ENCODE measurements at regions not wholly inside any gene's neighbourhood (a gene's known extent, or its start where the extent isn't known, plus 50 kb on each side); places are given as distances from the start of the nearest gene placed in this dataset.

DNA sequence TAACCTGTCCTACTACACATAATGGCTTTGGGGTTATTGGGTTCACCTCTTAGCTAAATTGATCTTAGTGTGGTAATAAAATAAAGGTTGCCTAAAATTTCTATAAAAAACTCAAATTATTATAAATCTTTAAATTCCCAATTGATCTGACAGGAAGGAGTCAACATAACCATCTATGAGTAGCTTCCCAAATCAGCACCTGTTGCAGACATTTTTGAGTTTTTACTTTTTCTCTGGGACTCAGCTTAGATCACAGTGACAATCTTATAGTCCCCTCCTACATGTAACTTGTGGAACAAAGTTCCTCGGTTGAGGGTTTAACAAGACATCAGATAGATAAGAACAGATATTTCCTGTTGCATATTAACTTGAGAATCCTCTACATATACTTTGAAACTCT lies 601.0 kb downstream of the TUSC7 start:
- TF ChIP-seq SIN3A (IDR thresholded peaks at IDR 0.05; ENCODE audit: borderline replicate concordance, insufficient read depth, low read length) = no peak
- TF ChIP-seq, protein P1, sequence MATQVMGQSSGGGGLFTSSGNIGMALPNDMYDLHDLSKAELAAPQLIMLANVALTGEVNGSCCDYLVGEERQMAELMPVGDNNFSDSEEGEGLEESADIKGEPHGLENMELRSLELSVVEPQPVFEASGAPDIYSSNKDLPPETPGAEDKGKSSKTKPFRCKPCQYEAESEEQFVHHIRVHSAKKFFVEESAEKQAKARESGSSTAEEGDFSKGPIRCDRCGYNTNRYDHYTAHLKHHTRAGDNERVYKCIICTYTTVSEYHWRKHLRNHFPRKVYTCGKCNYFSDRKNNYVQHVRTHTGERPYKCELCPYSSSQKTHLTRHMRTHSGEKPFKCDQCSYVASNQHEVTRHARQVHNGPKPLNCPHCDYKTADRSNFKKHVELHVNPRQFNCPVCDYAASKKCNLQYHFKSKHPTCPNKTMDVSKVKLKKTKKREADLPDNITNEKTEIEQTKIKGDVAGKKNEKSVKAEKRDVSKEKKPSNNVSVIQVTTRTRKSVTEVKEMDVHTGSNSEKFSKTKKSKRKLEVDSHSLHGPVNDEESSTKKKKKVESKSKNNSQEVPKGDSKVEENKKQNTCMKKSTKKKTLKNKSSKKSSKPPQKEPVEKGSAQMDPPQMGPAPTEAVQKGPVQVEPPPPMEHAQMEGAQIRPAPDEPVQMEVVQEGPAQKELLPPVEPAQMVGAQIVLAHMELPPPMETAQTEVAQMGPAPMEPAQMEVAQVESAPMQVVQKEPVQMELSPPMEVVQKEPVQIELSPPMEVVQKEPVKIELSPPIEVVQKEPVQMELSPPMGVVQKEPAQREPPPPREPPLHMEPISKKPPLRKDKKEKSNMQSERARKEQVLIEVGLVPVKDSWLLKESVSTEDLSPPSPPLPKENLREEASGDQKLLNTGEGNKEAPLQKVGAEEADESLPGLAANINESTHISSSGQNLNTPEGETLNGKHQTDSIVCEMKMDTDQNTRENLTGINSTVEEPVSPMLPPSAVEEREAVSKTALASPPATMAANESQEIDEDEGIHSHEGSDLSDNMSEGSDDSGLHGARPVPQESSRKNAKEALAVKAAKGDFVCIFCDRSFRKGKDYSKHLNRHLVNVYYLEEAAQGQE (IDR thresholded peaks at IDR 0.05; ENCODE audit: insufficient read depth in 1 of 2, low read depth in 2 of 2, low read length in 2 of 2) = no peak
- no peak for TF ChIP-seq POLR2AphosphoS5 (IDR thresholded peaks at IDR 0.05; ENCODE audit: low read depth, low read length)
- no peak for TF ChIP-seq TAF1 (IDR thresholded peaks at IDR 0.05; ENCODE audit: borderline replicate concordance, insufficient read depth, low read length)

Data from PFSK-1 (cell line).